GM23338 (cell line): ENCODE measurements at regions not wholly inside any gene's neighbourhood (a gene's known extent, or its start where the extent isn't known, plus 50 kb on each side); places are given as distances from the start of the nearest gene placed in this dataset.

ENCODE experiments used
- ATAC-seq: fragments of 200-7000 bp; cut with Tn5 transposase; 3 replicates; pipeline ENCODE4 v1.9.1; 2020
- DNase-seq: peaks from one replicate; pipeline ENCODE4 v3.0.0-alpha.2; 2015; ENCODE audit warnings: low spot score
- H2AFZ ChIP-seq: fragments of 200-600 bp; sonication (generic); 2 replicates; pipeline ENCODE4 v1.8.0; 2016; ENCODE audit warnings: antibody characterized with exemption, mild to moderate bottlenecking, moderate library complexity
- H3F3A ChIP-seq: fragments of 200-600 bp; sonication (generic); replicated peaks from 2 replicates; pipeline ENCODE4 v1.8.0; 2017; ENCODE audit warnings: antibody characterized with exemption, mixed run types, low read depth
- H3K27ac ChIP-seq: fragments of 200-600 bp; sonication (generic); 2 replicates; pipeline ENCODE4 v1.6.1; 2016; ENCODE audit warnings: low read depth
- H3K27me3 ChIP-seq: fragments of 200-600 bp; sonication (generic); 2 replicates; pipeline ENCODE4 v1.8.0; 2016; ENCODE audit warnings: mild to moderate bottlenecking, mixed run types, moderate library complexity; ENCODE audit not compliant: insufficient read depth
- H3K36me3 ChIP-seq: fragments of 200-600 bp; sonication (generic); 2 replicates; pipeline ENCODE4 v1.8.0; 2016; ENCODE audit warnings: mild to moderate bottlenecking; ENCODE audit not compliant: insufficient read depth
- H3K4me1 ChIP-seq: fragments of 200-600 bp; sonication (generic); 2 replicates; pipeline ENCODE4 v1.8.0; 2016; ENCODE audit warnings: mild to moderate bottlenecking, moderate library complexity; ENCODE audit not compliant: insufficient read depth
- H3K4me2 ChIP-seq: fragments of 200-600 bp; sonication (generic); 2 replicates; pipeline ENCODE4 v1.7.1; 2017; ENCODE audit warnings: mixed run types
- H3K4me3 ChIP-seq: fragments of 200-600 bp; sonication (generic); 2 replicates; pipeline ENCODE4 v1.6.1; 2016; ENCODE audit warnings: mixed run types
- H3K79me2 ChIP-seq: fragments of 200-600 bp; sonication (generic); replicated peaks from 2 replicates; pipeline ENCODE4 v1.8.0; 2017; ENCODE audit warnings: mild to moderate bottlenecking; ENCODE audit not compliant: insufficient read depth
- H3K9me2 ChIP-seq: fragments of 200-600 bp; sonication (generic); 2 replicates; pipeline ENCODE4 v1.8.0; 2017; ENCODE audit not compliant: insufficient read depth
- H4K20me1 ChIP-seq: fragments of 200-600 bp; sonication (generic); replicated peaks from 2 replicates; pipeline ENCODE4 v1.8.0; 2017; ENCODE audit warnings: mild to moderate bottlenecking; ENCODE audit not compliant: insufficient read depth
- H3K27ac Mint-ChIP-seq: 2 replicates; pipeline ENCODE4 v1.8.0; 2020; ENCODE audit warnings: inconsistent platforms, mild to moderate bottlenecking, moderate library complexity, mixed read lengths
- H3K27me3 Mint-ChIP-seq: 3 replicates; pipeline ENCODE4 v1.8.0; 2022; ENCODE audit warnings: low read depth, mild to moderate bottlenecking, moderate library complexity, mixed read lengths, inconsistent platforms; ENCODE audit not compliant: insufficient read depth, poor library complexity
- H3K36me3 Mint-ChIP-seq: 3 replicates; pipeline ENCODE4 v1.8.0; 2021; ENCODE audit warnings: low read depth, mild to moderate bottlenecking, inconsistent platforms, moderate library complexity, mixed read lengths
- H3K4me1 Mint-ChIP-seq: 3 replicates; pipeline ENCODE4 v1.8.0; 2020; ENCODE audit warnings: mild to moderate bottlenecking, inconsistent platforms, mixed read lengths
- H3K4me3 Mint-ChIP-seq: 3 replicates; pipeline ENCODE4 v1.8.0; 2021; ENCODE audit warnings: moderate library complexity, mild to moderate bottlenecking, inconsistent platforms, mixed read lengths
- H3K9me3 Mint-ChIP-seq: 3 replicates; pipeline ENCODE4 v1.8.0; 2020; ENCODE audit warnings: moderate library complexity, mild to moderate bottlenecking, inconsistent platforms, mixed read lengths
- CREB1 ChIP-seq: fragments of 250-450 bp; sonication (Bioruptor Pico); IDR thresholded peaks from 2 replicates; pipeline ENCODE4 v1.5.0; 2020; ENCODE audit warnings: low read depth, mild to moderate bottlenecking, moderate library complexity
- CTCF ChIP-seq, 2 experiments: fragments of 200-600 bp in 1 of 2; sonication (generic) in 1 of 2; conservative IDR thresholded peaks; 2 replicates each; pipeline versions ENCODE4 v1.5.1 to v1.6.1; 2016 to 2017; ENCODE audit warnings: antibody characterized with exemption in 2 of 2, low read depth in 2 of 2, mild to moderate bottlenecking in 2 of 2, moderate library complexity in 1 of 2
- ETS1 ChIP-seq: IDR thresholded peaks from 2 replicates; pipeline ENCODE4 v1.6.1; 2016; ENCODE audit warnings: antibody characterized with exemption
- EZH2 ChIP-seq: fragments of 200-600 bp; sonication (generic); IDR thresholded peaks from one replicate; pipeline ENCODE4 v1.8.0; 2017; ENCODE audit warnings: antibody characterized with exemption, mild to moderate bottlenecking, low read depth; ENCODE audit not compliant: unreplicated experiment
- EZH2phosphoT487 ChIP-seq: fragments of 200-600 bp; sonication (generic); IDR thresholded peaks from one replicate; pipeline ENCODE4 v1.8.1; 2018; ENCODE audit warnings: antibody characterized with exemption; ENCODE audit not compliant: unreplicated experiment
- JUNB ChIP-seq: IDR thresholded peaks from one replicate; pipeline ENCODE4 v1.6.1; 2016; ENCODE audit warnings: antibody characterized with exemption; ENCODE audit not compliant: unreplicated experiment
- POLR2AphosphoS5 ChIP-seq: IDR thresholded peaks from 2 replicates; pipeline ENCODE4 v1.6.1; 2016; ENCODE audit warnings: antibody characterized with exemption, low read depth
- REST ChIP-seq: IDR thresholded peaks from one replicate; pipeline ENCODE4 v1.6.1; 2018; ENCODE audit warnings: antibody characterized with exemption; ENCODE audit not compliant: unreplicated experiment
- STAT1 ChIP-seq: IDR thresholded peaks from one replicate; pipeline ENCODE4 v1.6.1; 2016; ENCODE audit warnings: antibody characterized with exemption; ENCODE audit not compliant: unreplicated experiment
- ZNF114 ChIP-seq: fragments of 250-450 bp; sonication (Bioruptor Pico); IDR thresholded peaks from 2 replicates; pipeline ENCODE4 v1.5.0; 2020; ENCODE audit warnings: mild to moderate bottlenecking, moderate library complexity
- ZNF331 ChIP-seq: fragments of 250-450 bp; sonication (Bioruptor Pico); IDR thresholded peaks from 2 replicates; pipeline ENCODE4 v1.5.0; 2020; ENCODE audit warnings: low read depth, mild to moderate bottlenecking, moderate library complexity

GRCh38 chr5:15267966-15268365, 232.0 kb upstream of the FBXL7 start:
- Mint-ChIP-seq H3K27me3 (no peaks in the 10 kb centered on the region), H3K9me3 (no peaks in the 10 kb centered on the region)

GRCh38 chr5:15266841-15267240, 233.1 kb upstream of the FBXL7 start:
- peaks cover 22% of the 10 kb centered on the region for H3K4me1 Mint-ChIP-seq
- no peaks in the 10 kb centered on the region for H4K20me1 ChIP-seq
- no peaks in the 10 kb centered on the region; the same call in 2 of the 3 replicates for H3K36me3 Mint-ChIP-seq
- no peak overlapping the region; the same call in 1 of the 2 replicates for H2AFZ ChIP-seq
- no peaks in the 10 kb centered on the region; the same call in 1 of the 2 replicates for H3K9me2 ChIP-seq
- no peaks in the 10 kb centered on the region for H3F3A ChIP-seq
- H3K79me2 ChIP-seq = no peaks in the 10 kb centered on the region
- no peaks in the 10 kb centered on the region for H3K27me3 Mint-ChIP-seq
- no peaks in the 10 kb centered on the region for H3K9me3 Mint-ChIP-seq
- H3K4me1 ChIP-seq = peaks cover 4% of the 10 kb centered on the region; the same call in 1 of the 2 replicates
- no peaks in the 10 kb centered on the region for H3K36me3 ChIP-seq
- H3K27ac Mint-ChIP-seq = no peak overlapping the region
- no peak for DNase-seq
- TF ChIP-seq ZNF114 (CRISPR knock-in tag) (no peak), POLR2AphosphoS5 (no peak), JUNB (no peak), CREB1 (no peak)
- no peak overlapping the region for H3K27ac ChIP-seq
- no peak overlapping the region for H3K4me2 ChIP-seq
- no peaks in the 10 kb centered on the region for H3K27me3 ChIP-seq
- H3K4me3 Mint-ChIP-seq = no peak overlapping the region
- ATAC-seq = no peak
- no peak overlapping the region for H3K4me3 ChIP-seq

More at GRCh38 chr5:15267966-15268365, 232.0 kb upstream of the FBXL7 start:
- H3K4me2 ChIP-seq = no peak overlapping the region
- Mint-ChIP-seq H3K4me1 (peaks cover 24% of the 10 kb centered on the region), H3K27ac (no peak overlapping the region), H3K36me3 (no peaks in the 10 kb centered on the region; the same call in 2 of the 3 replicates), H3K4me3 (no peak overlapping the region)
- ATAC-seq (no peak), DNase-seq (no peak)
- no peaks in the 10 kb centered on the region for H3K36me3 ChIP-seq
- no peak overlapping the region for H2AFZ ChIP-seq
- peaks cover 4% of the 10 kb centered on the region; the same call in 1 of the 2 replicates for H3K4me1 ChIP-seq
- H3K27ac ChIP-seq = no peak overlapping the region
- H3K4me3 ChIP-seq = no peak overlapping the region
- no peaks in the 10 kb centered on the region; the same call in 1 of the 2 replicates for H3K9me2 ChIP-seq
- TF ChIP-seq CTCF (conservative IDR thresholded peaks at IDR 0.05; ENCODE audit: low read depth in 2 of 2) = no peak
- H3F3A ChIP-seq = no peaks in the 10 kb centered on the region
- H4K20me1 ChIP-seq = no peaks in the 10 kb centered on the region
- no peaks in the 10 kb centered on the region for H3K27me3 ChIP-seq
- H3K79me2 ChIP-seq = no peaks in the 10 kb centered on the region

GRCh38 chr5:15266229-15266628, 233.8 kb upstream of the FBXL7 start:
- ATAC-seq (no peak), DNase-seq (no peak)
- Mint-ChIP-seq H3K27me3 (no peaks in the 10 kb centered on the region), H3K9me3 (no peaks in the 10 kb centered on the region), H3K36me3 (no peaks in the 10 kb centered on the region; the same call in 2 of the 3 replicates), H3K4me1 (peaks cover 16% of the 10 kb centered on the region), H3K4me3 (no peak overlapping the region), H3K27ac (no peak overlapping the region)
- H3K27me3 ChIP-seq = no peaks in the 10 kb centered on the region
- H3F3A ChIP-seq = no peaks in the 10 kb centered on the region
- no peaks in the 10 kb centered on the region for H3K79me2 ChIP-seq
- H3K36me3 ChIP-seq = no peaks in the 10 kb centered on the region
- H2AFZ ChIP-seq = no peak overlapping the region
- H3K9me2 ChIP-seq = no peaks in the 10 kb centered on the region; the same call in 1 of the 2 replicates
- H3K27ac ChIP-seq = no peak overlapping the region
- H3K4me1 ChIP-seq = peaks cover 4% of the 10 kb centered on the region; the same call in 1 of the 2 replicates
- H3K4me3 ChIP-seq = no peak overlapping the region
- no peaks in the 10 kb centered on the region for H4K20me1 ChIP-seq
- no peak overlapping the region for H3K4me2 ChIP-seq
- TF ChIP-seq ZNF331 (CRISPR knock-in tag) = no peak
- no peak for TF ChIP-seq STAT1
- no peak for TF ChIP-seq CTCF (conservative IDR thresholded peaks at IDR 0.05; ENCODE audit: low read depth in 2 of 2)
- TF ChIP-seq CREB1 = no peak
- TF ChIP-seq ZNF114 (CRISPR knock-in tag) = no peak
- no peak for TF ChIP-seq ETS1
- TF ChIP-seq REST = no peak
- no peak for TF ChIP-seq EZH2phosphoT487
- no peak for TF ChIP-seq EZH2
